ENCODE measurements at regions not wholly inside any gene's neighbourhood (a gene's known extent, or its start where the extent isn't known, plus 50 kb on each side); places are given as distances from the start of the nearest gene placed in this dataset.

DNA sequence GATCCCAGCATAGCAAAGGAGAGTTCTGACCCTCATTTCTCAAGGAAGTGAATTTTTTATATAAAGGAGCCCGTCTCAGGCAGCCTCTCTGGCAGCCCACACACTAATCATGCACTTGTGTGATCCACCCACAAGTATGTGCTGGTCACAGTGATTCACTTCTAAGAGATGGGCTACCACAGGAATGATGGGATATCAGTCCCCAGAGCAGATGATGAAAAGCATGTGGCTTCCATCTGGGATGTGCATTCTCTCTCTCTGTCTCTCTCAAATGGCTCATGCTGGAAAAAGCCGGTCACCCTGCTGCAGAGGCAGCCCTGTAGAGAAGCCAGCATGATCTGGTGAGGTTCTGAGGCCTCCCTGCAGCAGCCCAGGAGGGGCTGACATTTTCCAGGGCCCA lies 74.2 kb upstream of the ADCY2 start:
- no peak for FAIRE-seq
- WGBS, 3 donors = 48 to 74% (median 69%) methylated on average over 2 of the region's 2 CpGs

GRCh38 chr5:7324919-7325318 lies 71.0 kb upstream of the ADCY2 start:
- DNase-seq (no peak), FAIRE-seq (no peak)
- Histone ChIP-seq H3K4me1 (ENCODE audit: control insufficient read depth in 3 of 3, insufficient read depth in 2 of 3, low read depth in 1 of 3, low read length in 2 of 3) (no peaks in the 10 kb centered on the region), H3K27me3 (ENCODE audit: control insufficient read depth in 3 of 3, insufficient read depth in 3 of 3, low read length in 3 of 3) (no peaks in the 10 kb centered on the region), H3K9me3 (ENCODE audit: control insufficient read depth in 2 of 2, insufficient read depth in 1 of 2, low read depth in 1 of 2, low read length in 1 of 2) (no peaks in the 10 kb centered on the region), H3K27ac (ENCODE audit: low read depth in 1 of 3, low read length in 2 of 3) (no peak overlapping the region), H3K36me3 (ENCODE audit: control insufficient read depth in 3 of 3, insufficient read depth in 2 of 3, low read depth in 1 of 3, low read length in 3 of 3) (no peaks in the 10 kb centered on the region), H3K4me3 (ENCODE audit: low read depth in 1 of 3, low read length in 3 of 3) (no peak overlapping the region)
- WGBS, 3 donors = 81 to 89% (median 83%) methylated on average over 4 of the region's 4 CpGs

More for the DNA sequence above, 74.2 kb upstream of the ADCY2 start:
- DNase-seq = no peak
- Histone ChIP-seq H3K4me3 (ENCODE audit: low read depth in 1 of 3, low read length in 3 of 3) (no peak overlapping the region), H3K9me3 (ENCODE audit: control insufficient read depth in 2 of 2, insufficient read depth in 1 of 2, low read depth in 1 of 2, low read length in 1 of 2) (no peaks in the 10 kb centered on the region), H3K4me1 (ENCODE audit: control insufficient read depth in 3 of 3, insufficient read depth in 2 of 3, low read depth in 1 of 3, low read length in 2 of 3) (no peaks in the 10 kb centered on the region), H3K36me3 (ENCODE audit: control insufficient read depth in 3 of 3, insufficient read depth in 2 of 3, low read depth in 1 of 3, low read length in 3 of 3) (no peaks in the 10 kb centered on the region), H3K27ac (ENCODE audit: low read depth in 1 of 3, low read length in 2 of 3) (no peak overlapping the region), H3K27me3 (ENCODE audit: control insufficient read depth in 3 of 3, insufficient read depth in 3 of 3, low read length in 3 of 3) (no peaks in the 10 kb centered on the region)

GRCh38 chr5:7325975-7326913 lies 69.7 kb upstream of the ADCY2 start:
- WGBS, 3 donors = 83 to 90% (median 89%) methylated on average over 8 of the region's 8 CpGs

DNA sequence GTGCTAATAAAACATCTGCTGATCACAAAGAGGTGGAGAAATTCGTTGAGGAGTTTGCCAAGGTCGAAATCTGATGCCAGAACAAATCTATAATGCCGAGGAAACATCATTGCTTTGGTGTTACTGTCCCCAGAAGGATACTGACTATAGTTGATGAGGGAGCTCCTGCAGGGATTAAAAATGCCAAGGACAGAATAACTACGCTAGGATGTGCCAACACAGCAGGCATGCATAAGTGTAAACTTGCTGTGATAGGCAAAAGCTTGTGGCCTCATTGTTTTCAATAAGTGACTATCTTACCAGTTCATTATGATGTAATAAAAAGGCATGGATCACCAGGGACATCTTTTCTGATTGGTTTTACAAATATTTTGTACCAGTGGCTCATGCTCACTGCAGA lies 66.8 kb upstream of the ADCY2 start:
- Histone ChIP-seq H3K27me3 (ENCODE audit: control insufficient read depth in 3 of 3, insufficient read depth in 3 of 3, low read length in 3 of 3) (no peaks in the 10 kb centered on the region), H3K27ac (ENCODE audit: low read depth in 1 of 3, low read length in 2 of 3) (no peak overlapping the region), H3K36me3 (ENCODE audit: control insufficient read depth in 3 of 3, insufficient read depth in 2 of 3, low read depth in 1 of 3, low read length in 3 of 3) (no peaks in the 10 kb centered on the region), H3K4me1 (ENCODE audit: control insufficient read depth in 3 of 3, insufficient read depth in 2 of 3, low read depth in 1 of 3, low read length in 2 of 3) (no peaks in the 10 kb centered on the region), H3K4me3 (ENCODE audit: low read depth in 1 of 3, low read length in 3 of 3) (no peak overlapping the region), H3K9me3 (ENCODE audit: control insufficient read depth in 2 of 2, insufficient read depth in 1 of 2, low read depth in 1 of 2, low read length in 1 of 2) (no peaks in the 10 kb centered on the region)
- FAIRE-seq (no peak), DNase-seq (no peak)
- 53 to 65% (median 57%) methylated on average over 4 of the region's 4 CpGs for WGBS, 3 donors

More at GRCh38 chr5:7325975-7326913, 69.7 kb upstream of the ADCY2 start:
- Histone ChIP-seq H3K27ac (ENCODE audit: low read depth in 1 of 3, low read length in 2 of 3) (no peak overlapping the region), H3K4me3 (ENCODE audit: low read depth in 1 of 3, low read length in 3 of 3) (no peak overlapping the region), H3K36me3 (ENCODE audit: control insufficient read depth in 3 of 3, insufficient read depth in 2 of 3, low read depth in 1 of 3, low read length in 3 of 3) (no peaks in the 10 kb centered on the region), H3K9me3 (ENCODE audit: control insufficient read depth in 2 of 2, insufficient read depth in 1 of 2, low read depth in 1 of 2, low read length in 1 of 2) (no peaks in the 10 kb centered on the region), H3K4me1 (ENCODE audit: control insufficient read depth in 3 of 3, insufficient read depth in 2 of 3, low read depth in 1 of 3, low read length in 2 of 3) (no peaks in the 10 kb centered on the region), H3K27me3 (ENCODE audit: control insufficient read depth in 3 of 3, insufficient read depth in 3 of 3, low read length in 3 of 3) (no peaks in the 10 kb centered on the region)
- FAIRE-seq (no peak), DNase-seq (no peak)

DNA sequence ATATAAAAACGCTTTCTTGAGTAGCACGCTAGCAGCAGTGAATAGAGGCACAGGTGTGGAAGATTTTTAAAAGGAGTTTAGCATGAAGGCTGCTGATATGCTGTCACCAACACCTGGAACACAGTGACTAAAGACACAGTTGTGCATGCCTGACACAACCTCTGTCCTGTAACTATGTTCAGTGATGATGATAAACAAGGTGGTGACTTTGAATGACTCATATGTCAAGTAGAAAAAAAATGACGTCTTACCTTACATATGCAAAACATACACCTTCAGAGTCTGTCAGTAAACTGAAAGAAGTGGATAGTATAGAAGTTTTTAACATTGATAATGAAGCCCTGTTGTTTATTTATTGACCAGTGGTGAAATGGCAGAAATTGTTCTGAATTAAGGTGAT lies 66.2 kb upstream of the ADCY2 start:
- FAIRE-seq = no peak
- Histone ChIP-seq H3K4me1 (ENCODE audit: control insufficient read depth in 3 of 3, insufficient read depth in 2 of 3, low read depth in 1 of 3, low read length in 2 of 3) (no peaks in the 10 kb centered on the region), H3K9me3 (ENCODE audit: control insufficient read depth in 2 of 2, insufficient read depth in 1 of 2, low read depth in 1 of 2, low read length in 1 of 2) (no peaks in the 10 kb centered on the region), H3K27ac (ENCODE audit: low read depth in 1 of 3, low read length in 2 of 3) (no peak overlapping the region), H3K4me3 (ENCODE audit: low read depth in 1 of 3, low read length in 3 of 3) (no peak overlapping the region), H3K27me3 (ENCODE audit: control insufficient read depth in 3 of 3, insufficient read depth in 3 of 3, low read length in 3 of 3) (no peaks in the 10 kb centered on the region), H3K36me3 (ENCODE audit: control insufficient read depth in 3 of 3, insufficient read depth in 2 of 3, low read depth in 1 of 3, low read length in 3 of 3) (no peaks in the 10 kb centered on the region)
- WGBS, 3 donors = 21 to 54% (median 23%) methylated on average over 3 of the region's 3 CpGs
- peak; percentile 23 to 29 for DNase-seq

GRCh38 chr5:7330256-7330655 lies 65.7 kb upstream of the ADCY2 start:
- peaks cover 0 to 3% of the 10 kb centered on the region in 2 donors for H3K9me3 ChIP-seq (ENCODE audit: control insufficient read depth in 2 of 2, insufficient read depth in 1 of 2, low read depth in 1 of 2, low read length in 1 of 2)

DNA sequence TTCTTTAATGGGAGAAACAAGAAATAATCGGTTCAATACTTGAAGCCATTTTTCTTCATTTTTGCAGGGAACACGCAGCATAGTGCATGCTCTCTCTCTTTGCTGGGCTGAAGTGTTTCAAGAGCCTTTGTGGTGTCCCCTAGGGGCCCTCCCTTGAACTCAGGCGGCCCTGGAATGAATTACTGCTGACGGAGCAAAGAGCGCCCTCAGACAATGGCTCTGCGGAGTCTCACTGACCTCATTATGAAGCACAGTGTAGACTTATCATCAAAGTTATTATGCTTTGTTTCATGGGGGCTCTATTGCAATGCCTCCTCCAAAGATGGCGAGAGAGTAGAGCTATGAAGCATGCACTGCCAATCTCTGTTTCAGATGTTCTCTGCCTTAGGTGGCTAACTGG lies 64.8 kb upstream of the ADCY2 start:
- H3K9me3 ChIP-seq (ENCODE audit: control insufficient read depth in 2 of 2, insufficient read depth in 1 of 2, low read depth in 1 of 2, low read length in 1 of 2) = peaks cover 0 to 3% of the 10 kb centered on the region in 2 donors
- no peak overlapping the region for H3K27ac ChIP-seq (ENCODE audit: low read depth in 1 of 3, low read length in 2 of 3)
- FAIRE-seq = no peak
- no peak for DNase-seq
- no peaks in the 10 kb centered on the region for H3K36me3 ChIP-seq (ENCODE audit: control insufficient read depth in 3 of 3, insufficient read depth in 2 of 3, low read depth in 1 of 3, low read length in 3 of 3)
- 67 to 78% (median 72%) methylated on average over 7 of the region's 7 CpGs for WGBS, 3 donors
- H3K4me3 ChIP-seq (ENCODE audit: low read depth in 1 of 3, low read length in 3 of 3) = no peak overlapping the region
- H3K27me3 ChIP-seq (ENCODE audit: control insufficient read depth in 3 of 3, insufficient read depth in 3 of 3, low read length in 3 of 3) = no peaks in the 10 kb centered on the region
- H3K4me1 ChIP-seq (ENCODE audit: control insufficient read depth in 3 of 3, insufficient read depth in 2 of 3, low read depth in 1 of 3, low read length in 2 of 3) = no peaks in the 10 kb centered on the region

More at GRCh38 chr5:7330256-7330655, 65.7 kb upstream of the ADCY2 start:
- no peaks in the 10 kb centered on the region for H3K27me3 ChIP-seq (ENCODE audit: control insufficient read depth in 3 of 3, insufficient read depth in 3 of 3, low read length in 3 of 3)
- H3K27ac ChIP-seq (ENCODE audit: low read depth in 1 of 3, low read length in 2 of 3) = no peak overlapping the region
- WGBS, 3 donors = 26 to 42% (median 32%) methylated on average over 3 of the region's 3 CpGs
- H3K36me3 ChIP-seq (ENCODE audit: control insufficient read depth in 3 of 3, insufficient read depth in 2 of 3, low read depth in 1 of 3, low read length in 3 of 3) = no peaks in the 10 kb centered on the region
- no peak overlapping the region for H3K4me3 ChIP-seq (ENCODE audit: low read depth in 1 of 3, low read length in 3 of 3)
- FAIRE-seq (no peak), DNase-seq (peak in 1 of 2 donors; percentile 9)
- no peaks in the 10 kb centered on the region for H3K4me1 ChIP-seq (ENCODE audit: control insufficient read depth in 3 of 3, insufficient read depth in 2 of 3, low read depth in 1 of 3, low read length in 2 of 3)
